ENCODE measurements at regions not wholly inside any gene's neighbourhood (a gene's known extent, or its start where the extent isn't known, plus 50 kb on each side); places are given as distances from the start of the nearest gene placed in this dataset.
"Not testable (repeated sequence)": the region's sequence is repeated elsewhere in the genome, so short reads cannot be mapped to it uniquely, and the experiment has no call there.

DNA sequence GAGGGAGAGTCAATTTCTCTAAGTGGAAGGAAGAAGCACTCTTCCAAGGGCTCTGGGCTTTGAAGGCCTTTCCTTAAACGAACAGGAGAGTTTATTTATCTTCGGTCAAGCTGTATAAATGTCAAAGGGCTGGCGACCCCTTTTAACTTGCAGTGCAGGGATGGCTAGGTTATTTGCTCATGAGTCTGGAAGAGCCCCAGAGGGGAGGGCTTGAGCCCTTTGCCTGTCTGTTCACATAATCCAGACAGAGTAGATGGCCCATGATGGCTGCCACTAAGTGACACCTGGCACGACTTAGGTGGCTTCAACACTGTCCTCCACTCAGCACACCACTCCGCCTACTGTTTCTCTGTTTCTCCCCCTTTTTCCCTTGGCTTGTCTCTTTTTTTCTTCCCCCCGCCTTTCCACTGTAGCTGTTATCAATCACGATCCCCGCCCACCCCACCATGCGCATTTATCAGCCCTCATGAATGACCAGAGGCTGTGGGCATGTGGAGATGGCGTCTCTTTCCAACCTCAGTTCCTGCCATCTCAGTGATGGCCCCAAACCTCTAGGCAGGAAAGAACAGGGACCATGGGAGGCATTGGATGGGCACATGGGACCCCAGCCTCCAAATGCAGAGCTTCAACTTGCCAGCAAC is 408.7 kb upstream of the TNRC6C start:
- no peaks in the 10 kb centered on the region for H3K4me1 Mint-ChIP-seq
- no peaks in the 10 kb centered on the region for H3K36me3 Mint-ChIP-seq
- no peak overlapping the region for H3K27ac Mint-ChIP-seq
- ATAC-seq (no peak), DNase-seq (ENCODE audit: low spot score in 2 of 2) (no peak)
- H3K4me3 Mint-ChIP-seq: no peak overlapping the region
- H3K9me3 Mint-ChIP-seq: no peaks in the 10 kb centered on the region

GRCh38 chr17:77553459-77554066 is 404.9 kb upstream of the TNRC6C start:
- ATAC-seq: no peak
- Mint-ChIP-seq H3K4me1 (no peaks in the 10 kb centered on the region), H3K9me3 (no peaks in the 10 kb centered on the region)

GRCh38 chr17:77555121-77555591 is 403.3 kb upstream of the TNRC6C start:
- H3K36me3 Mint-ChIP-seq: no peaks in the 10 kb centered on the region
- H3K27ac Mint-ChIP-seq: no peak overlapping the region
- H3K4me1 Mint-ChIP-seq: no peaks in the 10 kb centered on the region
- no peaks in the 10 kb centered on the region for H3K9me3 Mint-ChIP-seq
- ATAC-seq: no peak
- H3K4me3 Mint-ChIP-seq: no peak overlapping the region
- no peak for DNase-seq (ENCODE audit: low spot score in 2 of 2)

More at GRCh38 chr17:77553459-77554066, 404.9 kb upstream of the TNRC6C start:
- DNase-seq (ENCODE audit: low spot score in 2 of 2): no peak
- no peak overlapping the region for H3K4me3 Mint-ChIP-seq
- no peaks in the 10 kb centered on the region for H3K36me3 Mint-ChIP-seq
- H3K27ac Mint-ChIP-seq: no peak overlapping the region

DNA sequence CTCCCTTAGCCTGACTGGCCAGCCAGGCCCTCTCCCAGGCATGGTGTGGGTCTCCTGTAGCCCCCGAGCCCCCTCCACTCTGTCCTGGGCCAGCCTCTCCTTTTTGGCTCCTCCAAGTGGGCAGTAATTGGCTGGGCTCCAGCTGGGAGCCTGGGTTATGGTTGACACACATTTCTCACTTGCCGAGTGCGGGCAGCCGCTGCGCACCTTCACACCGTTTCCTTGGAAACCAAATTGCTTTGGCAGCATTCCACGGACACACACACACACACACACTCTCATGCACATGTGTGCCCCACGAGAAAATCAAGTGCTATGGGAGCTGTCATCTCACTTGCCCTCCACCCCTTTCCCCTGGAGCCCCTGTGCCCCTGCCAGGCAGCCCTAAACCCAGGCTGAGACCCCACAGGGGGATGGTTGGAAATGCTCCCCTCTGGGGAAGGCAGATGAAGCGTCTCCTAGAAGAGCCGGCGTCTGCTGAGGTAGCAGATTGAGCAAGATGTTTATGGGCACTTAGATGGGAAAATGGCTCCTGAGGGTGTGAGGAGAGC is 402.7 kb upstream of the TNRC6C start:
- H3K36me3 Mint-ChIP-seq: no peaks in the 10 kb centered on the region
- no peak overlapping the region for H3K4me3 Mint-ChIP-seq
- DNase-seq (ENCODE audit: low spot score in 2 of 2): no peak
- H3K9me3 Mint-ChIP-seq: no peaks in the 10 kb centered on the region
- H3K4me1 Mint-ChIP-seq: no peaks in the 10 kb centered on the region
- no peak overlapping the region for H3K27ac Mint-ChIP-seq
- ATAC-seq: no peak

GRCh38 chr17:77556383-77557061 is 402.0 kb upstream of the TNRC6C start:
- Mint-ChIP-seq H3K4me1 (no peaks in the 10 kb centered on the region), H3K9me3 (no peaks in the 10 kb centered on the region), H3K36me3 (no peaks in the 10 kb centered on the region), H3K27ac (no peak overlapping the region), H3K4me3 (no peak overlapping the region)
- DNase-seq (ENCODE audit: low spot score in 2 of 2): no peak
- no peak for ATAC-seq

GRCh38 chr17:77558846-77559626 is 399.5 kb upstream of the TNRC6C start:
- H3K4me3 Mint-ChIP-seq: no peak overlapping the region
- ATAC-seq (no peak), DNase-seq (ENCODE audit: low spot score in 2 of 2) (no peak)
- H3K36me3 Mint-ChIP-seq: no peaks in the 10 kb centered on the region
- H3K4me1 Mint-ChIP-seq: no peaks in the 10 kb centered on the region
- H3K9me3 Mint-ChIP-seq: no peaks in the 10 kb centered on the region
- no peak overlapping the region for H3K27ac Mint-ChIP-seq

GRCh38 chr17:77560381-77560780 is 398.1 kb upstream of the TNRC6C start:
- Mint-ChIP-seq H3K9me3 (no peaks in the 10 kb centered on the region), H3K4me3 (no peak overlapping the region), H3K36me3 (no peaks in the 10 kb centered on the region), H3K27ac (no peak overlapping the region), H3K4me1 (no peaks in the 10 kb centered on the region)
- DNase-seq (ENCODE audit: low spot score in 2 of 2): no peak
- ATAC-seq: no peak

DNA sequence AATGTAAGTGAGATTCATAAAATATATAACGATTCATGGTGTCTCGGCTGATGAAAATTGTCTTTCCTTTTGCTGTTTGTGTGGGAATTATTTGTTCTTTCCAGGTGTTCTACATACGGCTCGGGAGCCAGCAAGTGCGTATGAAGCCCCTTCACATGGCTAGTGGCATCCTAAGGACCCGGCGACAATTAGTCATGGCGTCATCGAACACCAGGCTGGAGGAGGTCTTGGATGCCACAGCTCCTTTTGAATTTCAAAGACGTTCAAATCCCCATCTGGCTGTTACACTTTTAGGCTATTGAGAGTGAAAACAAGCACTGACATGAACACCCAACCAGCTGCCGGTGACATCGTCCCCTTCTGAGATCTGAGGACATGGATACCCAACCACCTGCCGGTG is 397.7 kb upstream of the TNRC6C start:
- Mint-ChIP-seq H3K4me3 (no peak overlapping the region), H3K9me3 (no peaks in the 10 kb centered on the region), H3K27ac (no peak overlapping the region), H3K36me3 (no peaks in the 10 kb centered on the region), H3K4me1 (no peaks in the 10 kb centered on the region)
- ATAC-seq: no peak
- no peak for DNase-seq (ENCODE audit: low spot score in 2 of 2)

DNA sequence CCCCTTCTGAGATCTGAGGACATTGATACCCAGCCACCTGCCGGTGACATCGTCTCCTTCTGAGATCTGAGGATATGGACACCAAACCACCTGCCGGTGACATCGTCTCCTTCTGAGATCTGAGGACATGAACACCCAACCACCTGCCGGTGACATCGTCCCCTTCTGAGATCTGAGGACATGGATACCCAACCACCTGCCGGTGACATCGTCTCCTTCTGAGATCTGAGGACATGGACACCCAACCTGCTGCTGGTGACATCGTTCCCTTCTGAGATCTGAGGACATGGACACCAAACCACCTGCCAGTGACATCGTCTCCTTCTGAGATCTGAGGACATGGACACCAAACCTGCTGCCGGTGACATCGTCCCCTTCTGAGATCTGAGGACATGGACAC is 396.1 kb upstream of the TNRC6C start:
- not testable (repeated sequence) for H3K4me1 Mint-ChIP-seq; H3K27ac Mint-ChIP-seq; H3K36me3 Mint-ChIP-seq; DNase-seq (ENCODE audit: low spot score in 2 of 2); H3K4me3 Mint-ChIP-seq; ATAC-seq; H3K9me3 Mint-ChIP-seq

DNA sequence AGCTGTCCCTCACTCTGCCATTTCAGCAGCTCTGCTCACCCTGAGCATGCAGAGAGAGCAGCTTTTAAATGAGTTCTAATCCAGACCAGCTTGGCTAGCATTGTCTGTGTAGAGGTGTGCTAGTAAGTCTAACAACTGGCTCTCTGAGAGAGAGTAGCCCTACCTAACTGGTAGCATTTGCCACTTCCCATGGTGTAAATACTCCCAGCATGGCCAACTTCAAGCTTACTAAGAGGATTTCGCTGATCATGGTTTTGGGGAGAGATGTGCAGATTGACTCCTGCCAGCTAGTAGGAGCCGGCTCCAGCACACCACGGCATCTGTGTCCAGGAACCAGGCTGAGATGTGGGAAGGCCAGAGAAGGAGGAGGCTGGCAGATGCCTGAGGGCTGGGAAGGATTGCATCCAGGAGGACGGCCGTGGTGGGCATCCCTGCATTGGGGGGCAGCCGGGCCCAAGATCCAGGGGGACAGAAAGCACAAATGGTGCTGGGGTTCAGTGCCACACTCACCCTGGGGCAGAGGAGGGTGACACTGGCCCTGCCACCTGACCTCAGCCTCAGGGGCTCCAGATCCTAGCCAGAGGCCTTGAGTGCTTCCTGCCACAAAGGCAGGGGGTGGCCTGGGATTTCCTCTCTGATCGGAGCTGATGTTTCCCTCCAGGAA is 394.9 kb upstream of the TNRC6C start:
- no peak for DNase-seq (ENCODE audit: low spot score in 2 of 2)

DNA sequence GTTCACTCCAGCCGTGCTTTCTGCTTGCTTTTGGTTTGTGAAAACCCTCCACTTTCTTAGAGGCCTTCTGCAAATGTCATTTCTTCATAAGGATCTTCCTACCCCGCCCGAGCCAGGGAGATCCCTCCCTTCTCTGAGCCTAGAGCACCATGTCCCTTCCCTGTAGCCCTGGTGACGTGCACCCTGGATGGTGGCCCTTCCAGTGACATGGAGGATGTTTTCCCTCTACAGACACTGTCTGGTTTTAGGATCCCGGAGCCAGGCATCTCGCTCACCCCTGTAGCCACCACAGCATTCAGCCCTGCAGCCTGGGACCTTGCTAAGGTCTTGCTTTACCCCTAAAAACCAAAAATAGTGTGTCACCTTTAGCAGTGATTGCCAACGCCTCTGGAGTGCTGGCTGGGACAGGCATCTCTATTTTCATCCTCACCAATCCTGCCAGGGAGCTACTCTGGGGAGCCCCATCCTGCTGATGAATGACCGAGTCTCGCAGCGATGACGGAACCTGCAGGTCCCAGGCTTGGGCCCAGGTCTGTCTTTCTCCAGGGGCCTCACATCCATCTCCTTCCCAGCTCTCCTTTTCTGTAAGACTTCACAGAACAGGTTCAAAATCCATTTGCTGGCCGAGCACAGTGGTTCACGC is 394.1 kb upstream of the TNRC6C start:
- DNase-seq (ENCODE audit: low spot score in 2 of 2): no peak
- no peak overlapping the region for H3K4me3 Mint-ChIP-seq
- no peaks in the 10 kb centered on the region for H3K9me3 Mint-ChIP-seq
- H3K27ac Mint-ChIP-seq: no peak overlapping the region
- no peaks in the 10 kb centered on the region for H3K4me1 Mint-ChIP-seq
- ATAC-seq: no peak
- no peaks in the 10 kb centered on the region for H3K36me3 Mint-ChIP-seq

More for the DNA sequence above, 394.9 kb upstream of the TNRC6C start:
- no peaks in the 10 kb centered on the region for H3K4me1 Mint-ChIP-seq
- no peaks in the 10 kb centered on the region for H3K9me3 Mint-ChIP-seq
- ATAC-seq: no peak
- no peaks in the 10 kb centered on the region for H3K36me3 Mint-ChIP-seq
- H3K4me3 Mint-ChIP-seq: no peak overlapping the region
- no peak overlapping the region for H3K27ac Mint-ChIP-seq

DNA sequence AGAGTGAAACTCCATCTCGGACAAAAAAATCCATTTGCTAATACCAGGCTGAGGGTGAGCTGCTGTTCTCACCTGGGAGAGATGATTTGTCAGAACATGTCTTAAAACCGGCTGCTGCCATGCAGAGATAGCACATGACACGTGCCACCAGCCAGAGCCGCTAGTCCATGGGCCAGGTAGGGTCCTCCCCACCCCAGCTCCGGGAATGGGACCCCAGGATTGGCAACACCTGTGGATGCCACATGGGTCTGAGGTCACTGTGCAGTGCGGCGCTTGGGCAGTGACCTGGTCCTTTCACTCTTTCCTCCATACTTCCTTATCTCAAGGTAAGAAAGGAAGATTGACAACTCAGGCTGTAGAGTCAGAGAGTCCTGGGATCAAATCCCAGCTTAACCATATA is 393.3 kb upstream of the TNRC6C start:
- Mint-ChIP-seq H3K36me3 (no peaks in the 10 kb centered on the region), H3K4me1 (no peaks in the 10 kb centered on the region), H3K9me3 (no peaks in the 10 kb centered on the region), H3K27ac (no peak overlapping the region), H3K4me3 (no peak overlapping the region)
- ATAC-seq (peak; percentile 8), DNase-seq (ENCODE audit: low spot score in 2 of 2) (no peak)

DNA sequence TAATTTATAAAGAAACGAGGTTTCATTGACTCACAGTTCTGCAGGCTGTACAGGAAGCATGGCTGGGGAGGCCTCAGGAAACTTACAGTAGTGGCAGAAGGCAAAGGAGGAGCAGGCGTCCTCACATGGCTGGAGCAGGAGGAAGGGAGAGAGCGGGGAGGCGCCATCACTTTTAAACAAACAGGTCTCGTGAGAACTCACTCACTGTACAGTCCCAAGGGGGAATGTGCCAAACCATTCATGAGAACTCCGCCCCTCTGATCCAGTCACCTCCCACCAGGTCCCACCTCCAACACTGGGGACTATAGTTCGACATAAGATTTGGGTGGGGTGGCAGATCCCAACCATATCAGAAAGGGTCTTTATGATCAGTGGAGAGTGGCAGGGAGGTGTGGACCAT is 392.4 kb upstream of the TNRC6C start:
- no peak overlapping the region for H3K4me3 Mint-ChIP-seq
- H3K36me3 Mint-ChIP-seq: no peaks in the 10 kb centered on the region
- H3K4me1 Mint-ChIP-seq: no peaks in the 10 kb centered on the region
- DNase-seq (ENCODE audit: low spot score in 2 of 2) (no peak), ATAC-seq (no peak)
- no peak overlapping the region for H3K27ac Mint-ChIP-seq
- no peaks in the 10 kb centered on the region for H3K9me3 Mint-ChIP-seq

- H3K9me3 Mint-ChIP-seq: no peaks in the 10 kb centered on the region
- H3K4me3 Mint-ChIP-seq: no peak overlapping the region
- peaks cover 4% of the 10 kb centered on the region for H3K4me1 Mint-ChIP-seq
- ATAC-seq (no peak), DNase-seq (ENCODE audit: low spot score in 2 of 2) (no peak)
- H3K27ac Mint-ChIP-seq: no peak overlapping the region
- H3K36me3 Mint-ChIP-seq: no peaks in the 10 kb centered on the region
Observed at GRCh38 chr17:77566566-77567138, 391.9 kb upstream of the TNRC6C start.

Data from stimulated activated effector memory CD8-positive, alpha-beta T cell treated with anti-CD3 and anti-CD28 coated beads, Interleukin-12 subunit alpha, Interleukin-12 subunit beta, amount 100 ng/mL, for 72 hours (primary cell).